HepG2 (cell line): ENCODE measurements at regions not wholly inside any gene's neighbourhood (a gene's known extent, or its start where the extent isn't known, plus 50 kb on each side); places are given as distances from the start of the nearest gene placed in this dataset.

Experiments
- ATAC-seq: fragments of 200-7000 bp; cut with Tn5 transposase; 3 replicates; pipeline ENCODE4 v1.9.1; 2020; ENCODE audit warnings: mild to moderate bottlenecking, moderate library complexity
- BruUV-seq: library from RNA; stranded (reverse); fragments of 400-500 nt; replicated peaks from 2 replicates; lab custom pipeline; 2021; lab: Mats Ljungman, UMichigan
- CTCF ChIA-PET: fragments of 300-600 bp; formaldehyde crosslinking; extraction: SDS; loops from one replicate; lab custom pipeline; 2021; ENCODE audit warnings: low total read pairs, inconsistent platforms, low intra/inter-chr PET ratio; lab: Yijun Ruan, JAX
- POLR2A ChIA-PET: fragments of 350-600 bp; sonication (Branson Sonifier 250); formaldehyde crosslinking; loops from one replicate; lab custom pipeline; 2020; ENCODE audit warnings: antibody characterized with exemption, inconsistent platforms; lab: Yijun Ruan, JAX
- DNase-seq: peaks from one replicate; pipeline ENCODE4 v3.0.0-alpha.2; 2015; ENCODE audit warnings: low spot score
- FAIRE-seq: peaks from 3 replicates; lab custom pipeline; 2011; peaks lifted over from hg19 to GRCh38; lab: Jason Lieb, UNC
- H2AFZ ChIP-seq: one replicate; pipeline ENCODE4 v1.6.1; 2011; ENCODE audit warnings: low read length, inconsistent platforms
- H3K27ac ChIP-seq: fragments of 300-600 bp; 3 replicates; pipeline ENCODE4 v1.8.0; 2011; ENCODE audit warnings: mixed run types, mild to moderate bottlenecking, mixed read lengths, low read length, inconsistent platforms; ENCODE audit not compliant: insufficient read depth; ENCODE audit errors: extremely low read length
- H3K27me3 ChIP-seq, 2 experiments: fragments of 200-600 bp in 1 of 2; 2 replicates in 1 of 2; 3 replicates in 1 of 2; pipeline versions ENCODE4 v1.6.0 to v1.8.0; 2011; ENCODE audit warnings: low read length in 2 of 2, mild to moderate bottlenecking in 2 of 2, moderate library complexity in 2 of 2, inconsistent platforms in 1 of 2; ENCODE audit not compliant: insufficient read depth in 2 of 2, control insufficient read depth in 1 of 2
- H3K36me3 ChIP-seq, 2 experiments: fragments of 200-600 bp in 1 of 2; replicated peaks in 1 of 2; 2 replicates in 1 of 2; 3 replicates in 1 of 2; pipeline versions ENCODE4 v1.5.1 to v1.8.0; 2011; ENCODE audit warnings: low read length in 2 of 2, inconsistent platforms in 1 of 2; ENCODE audit not compliant: insufficient read depth in 2 of 2, control insufficient read depth in 1 of 2
- H3K4me1 ChIP-seq: 2 replicates; pipeline ENCODE4 v1.5.1; 2012; ENCODE audit warnings: low read length, inconsistent platforms; ENCODE audit not compliant: insufficient read depth
- H3K4me2 ChIP-seq: 2 replicates; pipeline ENCODE4 v1.6.0; 2011; ENCODE audit warnings: low read depth, low read length, inconsistent platforms
- H3K4me3 ChIP-seq, 3 experiments: fragments of 200-600 bp in 1 of 3; sonication (generic), shearing (Covaris generic) in 1 of 3; replicated peaks in 1 of 3; 2 replicates each; pipeline ENCODE4 v1.5.1; 2011 to 2016; ENCODE audit warnings: low read length in 3 of 3, inconsistent platforms in 2 of 3, low read depth in 2 of 3, mild to moderate bottlenecking in 2 of 3, control low read depth in 1 of 3, mixed read lengths in 1 of 3; ENCODE audit not compliant: insufficient read depth in 1 of 3
- H3K79me2 ChIP-seq: one replicate; pipeline ENCODE4 v1.6.1; 2011; ENCODE audit warnings: low read length, inconsistent platforms; ENCODE audit not compliant: insufficient read depth
- H3K9ac ChIP-seq: 2 replicates; pipeline ENCODE4 v1.6.0; 2011; ENCODE audit warnings: mild to moderate bottlenecking, low read depth, low read length, inconsistent platforms; ENCODE audit not compliant: insufficient read depth
- H3K9me3 ChIP-seq: 2 replicates; pipeline ENCODE4 v1.5.1; 2012; ENCODE audit warnings: mild to moderate bottlenecking, low read length
- H4K20me1 ChIP-seq: 2 replicates; pipeline ENCODE4 v1.6.0; 2011; ENCODE audit warnings: inconsistent platforms, mild to moderate bottlenecking, low read length, moderate library complexity; ENCODE audit not compliant: insufficient read depth
- DR1 ChIP-seq: sonication (generic); formaldehyde crosslinking; IDR thresholded peaks from 2 replicates; pipeline ENCODE4 v1.8.0; 2021; ENCODE audit warnings: mild to moderate bottlenecking, missing genetic modification reagents, inconsistent platforms
- PREB ChIP-seq: sonication (generic); formaldehyde crosslinking; IDR thresholded peaks from 2 replicates; pipeline ENCODE4 v1.4.0; 2020; ENCODE audit warnings: missing genetic modification reagents
- TERF1 ChIP-seq: sonication (generic); formaldehyde crosslinking; IDR thresholded peaks from 2 replicates; pipeline ENCODE4 v1.8.0; 2022; ENCODE audit warnings: mild to moderate bottlenecking, missing genetic modification reagents, moderate library complexity
- ZBTB26 ChIP-seq: IDR thresholded peaks from 2 replicates; pipeline ENCODE4 v1.6.1; 2016; ENCODE audit warnings: missing compliant biosample characterization, missing genetic modification reagents, borderline replicate concordance
- ZBTB40 ChIP-seq, 2 experiments: fragments of 450-650 bp in 1 of 2; sonication (generic) in 1 of 2; formaldehyde crosslinking in 1 of 2; IDR thresholded peaks; 2 replicates each; pipeline versions ENCODE4 v1.6.1 to v1.8.0; 2016 to 2022; ENCODE audit warnings: antibody characterized with exemption in 1 of 2, mild to moderate bottlenecking in 1 of 2, missing genetic modification reagents in 1 of 2
- WGBS: methylation state at CpG from one replicate; pipeline ENCODE4 v1.1.6; 2017; ENCODE audit warnings: low lambda C conversion rate; 5-methylcytosine and 5-hydroxymethylcytosine counted together
- in situ Hi-C: cut with HindIII; loops from 2 replicates; pipeline ENCODE4 v1.10.0; 2017; ENCODE audit warnings: low pct_unique_long_range_greater_than_20kb; ENCODE audit not compliant: extremely low pct_ligation_motif_present
- intact Hi-C: fragments of 100-400 bp; cut with micrococcal nuclease; formaldehyde crosslinking; loops from one replicate; pipeline ENCODE4 v1.10.0; 2022; ENCODE audit not compliant: unreplicated experiment
- TF ChIP-seq, protein P1 (sequence below): IDR thresholded peaks from 2 replicates; pipeline ENCODE4 v1.6.1; 2018; ENCODE audit warnings: missing genetic modification reagents, mild to moderate bottlenecking, missing compliant biosample characterization

GRCh38 chr3:152669560-152669959 is 165.4 kb upstream of the P2RY1 start:
- ChIA-PET POLR2A (no interaction called here), CTCF (no interaction called here)
- H2AFZ ChIP-seq = no peak overlapping the region
- no peaks in the 10 kb centered on the region for H3K4me1 ChIP-seq
- ATAC-seq (no peak), DNase-seq (no peak), FAIRE-seq (no peak)
- H3K9ac ChIP-seq = no peak overlapping the region
- H3K27ac ChIP-seq = no peak overlapping the region
- H3K27me3 ChIP-seq = no peaks in the 10 kb centered on the region
- intact Hi-C loops = no loop called here
- TF ChIP-seq ZBTB40 (IDR thresholded peaks at IDR 0.05) (no peak), ZBTB40 (CRISPR knock-in tag; IDR thresholded peaks at IDR 0.05) (no peak), DR1 (no peak), PREB (CRISPR knock-in tag) (no peak), ZBTB26 (CRISPR knock-in tag) (no peak), TERF1 (CRISPR knock-in tag) (no peak)
- TF ChIP-seq, protein P1, sequence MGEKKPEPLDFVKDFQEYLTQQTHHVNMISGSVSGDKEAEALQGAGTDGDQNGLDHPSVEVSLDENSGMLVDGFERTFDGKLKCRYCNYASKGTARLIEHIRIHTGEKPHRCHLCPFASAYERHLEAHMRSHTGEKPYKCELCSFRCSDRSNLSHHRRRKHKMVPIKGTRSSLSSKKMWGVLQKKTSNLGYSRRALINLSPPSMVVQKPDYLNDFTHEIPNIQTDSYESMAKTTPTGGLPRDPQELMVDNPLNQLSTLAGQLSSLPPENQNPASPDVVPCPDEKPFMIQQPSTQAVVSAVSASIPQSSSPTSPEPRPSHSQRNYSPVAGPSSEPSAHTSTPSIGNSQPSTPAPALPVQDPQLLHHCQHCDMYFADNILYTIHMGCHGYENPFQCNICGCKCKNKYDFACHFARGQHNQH (CRISPR knock-in tag) = no peak
- in situ Hi-C loops = no loop called here
- BruUV-seq = no TSS peak
- WGBS = 0% methylated on average over 4 of the region's 4 CpGs
- H3K9me3 ChIP-seq = no peaks in the 10 kb centered on the region
- H3K4me2 ChIP-seq = no peak overlapping the region
- H3K36me3 ChIP-seq = no peaks in the 10 kb centered on the region
- H3K79me2 ChIP-seq = no peaks in the 10 kb centered on the region
- H3K4me3 ChIP-seq = no peak overlapping the region
- no peaks in the 10 kb centered on the region for H4K20me1 ChIP-seq
